Stomach (tissue), 4 donors: ENCODE measurements at regions not wholly inside any gene's neighbourhood (a gene's known extent, or its start where the extent isn't known, plus 50 kb on each side); places are given as distances from the start of the nearest gene placed in this dataset.

Experiments used
- EP300 ChIP-seq: sonication (generic); formaldehyde crosslinking; IDR thresholded peaks from one replicate; pipeline ENCODE4 v1.6.1; 2017; ENCODE audit warnings: antibody characterized with exemption
- TF ChIP-seq, protein P1 (sequence below), 7 experiments: fragments of 450-650 bp in 4 of 7; fragments of 200-600 bp in 3 of 7; sonication (generic) in 3 of 7; IDR thresholded peaks; one replicate each; pipeline ENCODE4 v1.5.1; 2016 to 2019; ENCODE audit warnings: antibody characterized with exemption in 7 of 7, control low read depth in 2 of 7, mild to moderate bottlenecking in 1 of 7

DNA sequence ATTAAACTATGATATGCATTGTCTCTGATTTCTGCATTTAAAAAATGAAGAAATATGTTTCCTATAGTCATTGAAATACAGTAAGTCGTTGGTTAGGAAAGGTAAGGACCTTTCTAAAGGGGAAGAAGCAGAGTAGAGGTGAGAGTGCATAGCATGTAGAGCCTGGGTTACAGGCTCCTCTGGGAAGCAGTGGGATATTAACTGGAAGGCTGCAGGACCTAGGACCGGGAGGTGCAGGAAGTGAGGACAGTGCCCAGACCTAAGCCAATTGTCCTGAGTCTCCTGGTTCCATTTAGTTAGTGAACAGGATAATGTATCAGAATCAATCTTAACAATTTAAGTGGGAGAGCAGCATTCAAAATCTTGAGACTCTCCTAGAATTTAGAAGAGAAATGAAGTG lies 237.1 kb upstream of the NUDT6 start:
- TF ChIP-seq, protein P1, sequence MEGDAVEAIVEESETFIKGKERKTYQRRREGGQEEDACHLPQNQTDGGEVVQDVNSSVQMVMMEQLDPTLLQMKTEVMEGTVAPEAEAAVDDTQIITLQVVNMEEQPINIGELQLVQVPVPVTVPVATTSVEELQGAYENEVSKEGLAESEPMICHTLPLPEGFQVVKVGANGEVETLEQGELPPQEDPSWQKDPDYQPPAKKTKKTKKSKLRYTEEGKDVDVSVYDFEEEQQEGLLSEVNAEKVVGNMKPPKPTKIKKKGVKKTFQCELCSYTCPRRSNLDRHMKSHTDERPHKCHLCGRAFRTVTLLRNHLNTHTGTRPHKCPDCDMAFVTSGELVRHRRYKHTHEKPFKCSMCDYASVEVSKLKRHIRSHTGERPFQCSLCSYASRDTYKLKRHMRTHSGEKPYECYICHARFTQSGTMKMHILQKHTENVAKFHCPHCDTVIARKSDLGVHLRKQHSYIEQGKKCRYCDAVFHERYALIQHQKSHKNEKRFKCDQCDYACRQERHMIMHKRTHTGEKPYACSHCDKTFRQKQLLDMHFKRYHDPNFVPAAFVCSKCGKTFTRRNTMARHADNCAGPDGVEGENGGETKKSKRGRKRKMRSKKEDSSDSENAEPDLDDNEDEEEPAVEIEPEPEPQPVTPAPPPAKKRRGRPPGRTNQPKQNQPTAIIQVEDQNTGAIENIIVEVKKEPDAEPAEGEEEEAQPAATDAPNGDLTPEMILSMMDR (IDR thresholded peaks at IDR 0.05), result no peak
- no peak for TF ChIP-seq EP300
